ENCODE measurements at regions not wholly inside any gene's neighbourhood (a gene's known extent, or its start where the extent isn't known, plus 50 kb on each side); places are given as distances from the start of the nearest gene placed in this dataset. TPM values are rescaled to one million over a fixed set of nuclear protein-coding genes. Genes with fewer than 3 reads are reported as not detected.

Small RNA genes lying in the stretch of these regions (small RNA-seq; reads per million reads assigned to genes)
- not detected for gene AC007923.3
- not detected for gene RNU6-1134P

Data from omental fat pad (tissue), 1 donor.